Hematopoietic multipotent progenitor cell treated with erythropoietin and hydrocortisone succinate and interleukin-3 and kit ligand, for 8 days (in vitro differentiated cells): ENCODE measurements at regions not wholly inside any gene's neighbourhood (a gene's known extent, or its start where the extent isn't known, plus 50 kb on each side); places are given as distances from the start of the nearest gene placed in this dataset.
"Not testable (repeated sequence)": the region's sequence is repeated elsewhere in the genome, so short reads cannot be mapped to it uniquely, and the experiment has no call there.

ENCODE experiments used
- DNase-seq: peaks from one replicate; pipeline ENCODE4 v3.0.0-alpha.2; 2015

- no peak for DNase-seq
Observed at GRCh38 chr4:18480342-18480741, 458.8 kb upstream of the LCORL start.

GRCh38 chr4:18479825-18480224, 458.3 kb upstream of the LCORL start:
- DNase-seq, result no peak

- DNase-seq, result no peak
Observed at GRCh38 chr4:18463987-18464559, 442.5 kb upstream of the LCORL start.

GRCh38 chr4:18458465-18458864, 436.9 kb upstream of the LCORL start:
- DNase-seq, result no peak

- DNase-seq, result no peak
Observed at GRCh38 chr4:18454349-18454748, 432.8 kb upstream of the LCORL start.

- DNase-seq, result no peak
Observed at GRCh38 chr4:18445110-18445509, 423.6 kb upstream of the LCORL start.

- no peak for DNase-seq
Observed at GRCh38 chr4:18444206-18444605, 422.7 kb upstream of the LCORL start.

GRCh38 chr4:18442957-18443356, 421.4 kb upstream of the LCORL start:
- DNase-seq, result no peak

- no peak for DNase-seq
Observed at GRCh38 chr4:18441676-18442075, 420.1 kb upstream of the LCORL start.

- DNase-seq, result no peak
Observed at GRCh38 chr4:18441203-18441590, 419.6 kb upstream of the LCORL start.

- DNase-seq, result no peak
Observed at GRCh38 chr4:18440527-18441202, 419.1 kb upstream of the LCORL start.

- no peak for DNase-seq
Observed at GRCh38 chr4:18439311-18439710, 417.8 kb upstream of the LCORL start.

GRCh38 chr4:18435781-18436180, 414.2 kb upstream of the LCORL start:
- DNase-seq, result no peak

GRCh38 chr4:18422685-18423084, 401.1 kb upstream of the LCORL start:
- DNase-seq, result no peak

- no peak for DNase-seq
Observed at GRCh38 chr4:18421519-18421918, 400.0 kb upstream of the LCORL start.

GRCh38 chr4:18419780-18420179, 398.2 kb upstream of the LCORL start:
- DNase-seq, result no peak

- DNase-seq, result not testable (repeated sequence)
Observed at GRCh38 chr4:18418195-18418898, 396.8 kb upstream of the LCORL start.

GRCh38 chr4:18417651-18418050, 396.1 kb upstream of the LCORL start:
- not testable (repeated sequence) for DNase-seq

GRCh38 chr4:18406264-18406663, 384.7 kb upstream of the LCORL start:
- DNase-seq, result no peak

GRCh38 chr4:18405054-18405453, 383.5 kb upstream of the LCORL start:
- DNase-seq, result no peak

GRCh38 chr4:18404642-18405041, 383.1 kb upstream of the LCORL start:
- no peak for DNase-seq

- DNase-seq, result no peak
Observed at GRCh38 chr4:18403327-18403726, 381.8 kb upstream of the LCORL start.

GRCh38 chr4:18401868-18402267, 380.3 kb upstream of the LCORL start:
- no peak for DNase-seq

GRCh38 chr4:18401425-18401824, 379.9 kb upstream of the LCORL start:
- DNase-seq, result no peak
